Ascending aorta (tissue), 2 donors: ENCODE measurements at regions not wholly inside any gene's neighbourhood (a gene's known extent, or its start where the extent isn't known, plus 50 kb on each side); places are given as distances from the start of the nearest gene placed in this dataset.

Source experiments
- DNase-seq, 2 donors: peaks; one replicate each; pipeline ENCODE4 v3.0.0-alpha.2; 2019; ENCODE audit warnings: low spot score in 2 of 2
- H3K27ac ChIP-seq, 2 donors: fragments of 200-600 bp; sonication (generic); one replicate each; pipeline ENCODE4 v1.5.1; 2016 to 2017; ENCODE audit warnings: mild to moderate bottlenecking in 1 of 2
- H3K27me3 ChIP-seq: fragments of 200-600 bp; sonication (generic); one replicate; pipeline ENCODE4 v1.5.1; 2017
- H3K36me3 ChIP-seq, 2 donors: fragments of 200-600 bp; sonication (generic); one replicate each; pipeline ENCODE4 v1.5.1; 2016
- H3K4me1 ChIP-seq, 2 donors: fragments of 200-600 bp; sonication (generic); one replicate each; pipeline ENCODE4 v1.5.1; 2016 to 2017; ENCODE audit warnings: mild to moderate bottlenecking in 1 of 2
- H3K4me3 ChIP-seq, 2 donors: fragments of 200-600 bp; sonication (generic); one replicate each; pipeline ENCODE4 v1.5.1; 2016 to 2017; ENCODE audit warnings: mild to moderate bottlenecking in 1 of 2
- H3K9me3 ChIP-seq, 2 donors: fragments of 200-600 bp; sonication (generic); one replicate each; pipeline ENCODE4 v1.5.1; 2016
- CTCF ChIP-seq, 3 experiments: fragments of 200-600 bp in 2 of 3; fragments of 450-650 bp in 1 of 3; sonication (generic) in 2 of 3; IDR thresholded peaks; one replicate each; pipeline ENCODE4 v1.5.1; 2016 to 2019; ENCODE audit warnings: antibody characterized with exemption in 3 of 3, mild to moderate bottlenecking in 1 of 3, moderate library complexity in 1 of 3
- intact Hi-C: fragments of 100-400 bp; cut with DNase I; formaldehyde crosslinking; loops from one replicate; pipeline ENCODE4 v1.15.1; 2023

- H3K4me3 ChIP-seq, result no peak overlapping the region
- H3K27me3 ChIP-seq, result no peaks in the 10 kb centered on the region
- intact Hi-C loops, result no loop called here
- peaks cover 23 to 42% of the 10 kb centered on the region in 2 donors for H3K36me3 ChIP-seq
- no peak for DNase-seq
- H3K27ac ChIP-seq, result no peak overlapping the region
- no peak for TF ChIP-seq CTCF (IDR thresholded peaks at IDR 0.05)
- no peaks in the 10 kb centered on the region for H3K4me1 ChIP-seq
- H3K9me3 ChIP-seq, result no peaks in the 10 kb centered on the region
These were observed 175.4 kb downstream of the FAT4 start for GRCh38 chr4:125489952-125490690.

DNA sequence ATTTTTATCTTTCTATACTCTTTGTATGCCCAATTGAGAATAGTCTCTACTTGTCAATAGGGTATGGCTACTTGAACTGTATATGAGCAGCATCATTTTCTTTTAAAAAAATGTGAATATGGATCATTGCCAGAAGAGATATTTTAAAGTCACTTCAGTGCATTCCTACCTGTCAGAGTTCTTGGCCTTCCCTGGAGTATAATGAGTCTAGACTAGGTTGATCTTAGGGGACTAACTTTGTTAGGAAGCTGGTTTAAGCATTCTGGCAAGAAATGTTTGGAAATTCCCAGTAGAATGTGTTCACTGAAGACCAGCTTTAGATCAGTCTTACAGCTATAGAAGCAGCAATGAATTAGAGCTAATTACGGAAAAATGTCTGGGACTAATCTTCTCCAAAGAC, 178.2 kb downstream of the FAT4 start:
- no peak for DNase-seq
- H3K27ac ChIP-seq, result no peak overlapping the region
- TF ChIP-seq CTCF (IDR thresholded peaks at IDR 0.05), result no peak
- no peaks in the 10 kb centered on the region for H3K27me3 ChIP-seq
- intact Hi-C loops, result no loop called here
- peaks cover 18 to 29% of the 10 kb centered on the region in 2 donors for H3K36me3 ChIP-seq
- no peaks in the 10 kb centered on the region for H3K9me3 ChIP-seq
- no peak overlapping the region for H3K4me3 ChIP-seq
- H3K4me1 ChIP-seq, result no peaks in the 10 kb centered on the region

GRCh38 chr4:125497861-125498260, 183.1 kb downstream of the FAT4 start:
- no peak for DNase-seq
- no peak overlapping the region for H3K4me3 ChIP-seq
- H3K4me1 ChIP-seq, result no peaks in the 10 kb centered on the region
- H3K9me3 ChIP-seq, result no peaks in the 10 kb centered on the region
- no peak for TF ChIP-seq CTCF (IDR thresholded peaks at IDR 0.05)
- H3K27me3 ChIP-seq, result no peaks in the 10 kb centered on the region
- intact Hi-C loops, result no loop called here
- no peak overlapping the region for H3K27ac ChIP-seq
- no peaks in the 10 kb centered on the region for H3K36me3 ChIP-seq

DNA sequence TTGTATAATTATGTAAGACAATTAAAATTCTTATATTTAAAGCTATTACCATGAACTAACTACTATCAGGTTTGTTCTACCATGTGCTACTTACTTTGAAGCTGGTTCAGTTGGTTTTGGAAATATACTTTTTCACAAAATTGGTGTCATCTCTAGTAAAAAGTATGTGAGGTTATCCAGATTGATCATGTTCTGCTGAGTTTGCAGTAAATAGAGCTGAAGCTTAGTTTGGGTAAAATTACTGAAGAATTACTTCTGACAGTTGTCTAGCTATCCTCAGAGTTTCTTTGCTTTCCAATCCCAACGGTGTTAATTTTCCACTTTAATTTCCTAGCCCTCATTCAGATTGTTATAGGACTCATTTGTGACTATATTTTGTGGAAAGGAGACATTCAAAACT, 184.2 kb downstream of the FAT4 start:
- no peak overlapping the region for H3K4me3 ChIP-seq
- TF ChIP-seq CTCF (IDR thresholded peaks at IDR 0.05), result no peak
- no peaks in the 10 kb centered on the region for H3K27me3 ChIP-seq
- H3K36me3 ChIP-seq, result no peaks in the 10 kb centered on the region
- no peak overlapping the region for H3K27ac ChIP-seq
- intact Hi-C loops, result no loop called here
- no peaks in the 10 kb centered on the region for H3K9me3 ChIP-seq
- H3K4me1 ChIP-seq, result no peaks in the 10 kb centered on the region
- no peak for DNase-seq

DNA sequence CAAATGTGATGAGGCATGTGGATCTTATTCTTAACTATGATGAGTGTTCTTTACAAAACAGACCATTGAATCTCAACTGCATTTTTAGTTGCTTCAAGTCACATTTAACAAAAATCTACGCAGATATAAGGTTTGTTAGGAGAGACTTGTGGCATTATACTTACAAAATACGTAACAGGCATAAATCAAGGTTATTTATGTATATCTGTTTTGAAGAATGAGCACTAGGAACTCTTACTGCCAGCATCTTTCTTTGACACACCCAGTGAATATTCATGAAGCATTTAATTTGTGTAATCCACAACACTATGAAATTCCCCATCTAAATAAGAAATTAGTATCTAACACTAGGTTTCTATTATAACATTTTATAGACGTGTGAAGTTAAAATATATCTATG, 186.3 kb downstream of the FAT4 start:
- Histone ChIP-seq H3K9me3 (no peaks in the 10 kb centered on the region), H3K27ac (no peak overlapping the region), H3K4me3 (no peak overlapping the region), H3K36me3 (no peaks in the 10 kb centered on the region), H3K27me3 (no peaks in the 10 kb centered on the region), H3K4me1 (no peaks in the 10 kb centered on the region)
- no peak for TF ChIP-seq CTCF (IDR thresholded peaks at IDR 0.05)
- intact Hi-C loops, result no loop called here
- DNase-seq, result no peak

DNA sequence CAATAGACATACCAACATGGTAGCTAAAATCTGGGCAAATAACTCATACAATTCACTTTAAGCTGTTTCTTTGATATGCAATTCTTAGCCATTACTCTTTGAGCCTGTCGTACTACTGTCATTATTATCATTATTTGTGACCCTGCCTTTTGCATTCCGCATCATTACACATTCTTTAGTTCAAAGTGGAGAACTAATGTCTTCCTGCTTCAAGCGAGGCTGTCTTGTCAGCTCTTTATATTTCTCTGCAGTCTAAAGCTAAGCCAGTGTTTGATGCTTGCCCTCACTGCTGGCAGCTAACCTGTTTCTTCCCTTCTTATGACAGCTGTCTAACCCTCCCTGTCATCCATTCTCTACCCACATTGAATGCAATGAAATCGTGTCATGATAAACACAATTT, 186.8 kb downstream of the FAT4 start:
- Histone ChIP-seq H3K4me1 (no peaks in the 10 kb centered on the region), H3K27ac (no peak overlapping the region), H3K9me3 (no peaks in the 10 kb centered on the region), H3K4me3 (no peak overlapping the region), H3K27me3 (no peaks in the 10 kb centered on the region), H3K36me3 (no peaks in the 10 kb centered on the region)
- intact Hi-C loops, result no loop called here
- DNase-seq, result no peak
- TF ChIP-seq CTCF (IDR thresholded peaks at IDR 0.05), result no peak
